Calu3 (cell line): ENCODE measurements at regions not wholly inside any gene's neighbourhood (a gene's known extent, or its start where the extent isn't known, plus 50 kb on each side); places are given as distances from the start of the nearest gene placed in this dataset.

Experiments
- BruUV-seq: library from RNA; stranded (reverse); fragments of 400-500 nt; replicated peaks from 2 replicates; lab custom pipeline; 2021; lab: Mats Ljungman, UMichigan
- CTCF ChIA-PET: fragments of 300-600 bp; sonication (Branson Sonifier 250); formaldehyde crosslinking; loops from one replicate; lab custom pipeline; 2022; ENCODE audit warnings: antibody characterized with exemption; lab: Charles Lee
- DNase-seq: peaks from one replicate; pipeline ENCODE4 v3.0.0; 2022
- H3K27ac Mint-ChIP-seq: one replicate; pipeline ENCODE4 v1.8.0; 2022; ENCODE audit warnings: mixed read lengths; ENCODE audit not compliant: unreplicated experiment
- H3K27me3 Mint-ChIP-seq: one replicate; pipeline ENCODE4 v1.8.0; 2022; ENCODE audit warnings: mixed read lengths; ENCODE audit not compliant: unreplicated experiment
- H3K36me3 Mint-ChIP-seq: one replicate; pipeline ENCODE4 v1.8.0; 2022; ENCODE audit warnings: mild to moderate bottlenecking, moderate library complexity, mixed read lengths; ENCODE audit not compliant: insufficient read depth, unreplicated experiment
- H3K4me1 Mint-ChIP-seq: one replicate; pipeline ENCODE4 v1.8.0; 2022; ENCODE audit warnings: mild to moderate bottlenecking, low read depth, mixed read lengths; ENCODE audit not compliant: unreplicated experiment
- H3K4me3 Mint-ChIP-seq: one replicate; pipeline ENCODE4 v1.8.0; 2022; ENCODE audit warnings: mild to moderate bottlenecking, low read depth, moderate library complexity, mixed read lengths; ENCODE audit not compliant: unreplicated experiment
- H3K9me3 Mint-ChIP-seq: one replicate; pipeline ENCODE4 v1.8.0; 2022; ENCODE audit warnings: low read depth, mixed read lengths; ENCODE audit not compliant: unreplicated experiment
- CTCF ChIP-seq: fragments of 200-600 bp; IDR thresholded peaks from one replicate; pipeline ENCODE4 v1.8.0; 2022; ENCODE audit warnings: antibody characterized with exemption; ENCODE audit not compliant: unreplicated experiment
- intact Hi-C: fragments of 100-400 bp; cut with micrococcal nuclease; formaldehyde crosslinking; loops from one replicate; pipeline ENCODE4 v1.10.0; 2022; ENCODE audit not compliant: unreplicated experiment

DNA sequence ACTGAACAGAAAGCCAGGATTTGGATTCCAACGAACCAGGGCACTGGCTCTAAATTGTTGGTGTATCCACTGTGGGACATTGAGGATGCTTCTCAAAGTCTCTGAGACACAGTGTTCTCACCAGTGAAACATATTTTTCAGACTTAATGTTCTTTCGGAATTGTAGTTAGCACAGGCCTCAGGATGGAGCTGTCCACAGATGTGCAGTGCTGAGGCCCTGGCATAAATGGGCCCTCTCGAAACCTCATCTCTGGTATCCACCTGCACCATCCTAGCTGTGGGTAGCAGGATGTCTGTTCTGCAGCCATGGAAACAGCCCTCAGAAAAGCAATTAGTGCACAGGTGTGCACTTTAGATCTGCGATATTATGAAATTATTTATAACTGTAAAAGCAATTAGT lies 656.8 kb downstream of the TBC1D22A start:
- CTCF ChIA-PET: no interaction called here
- no peaks in the 10 kb centered on the region for H3K36me3 Mint-ChIP-seq
- H3K9me3 Mint-ChIP-seq: peaks cover 13% of the 10 kb centered on the region
- H3K27ac Mint-ChIP-seq: no peak overlapping the region
- no TSS peak for BruUV-seq
- no peaks in the 10 kb centered on the region for H3K4me1 Mint-ChIP-seq
- H3K4me3 Mint-ChIP-seq: no peak overlapping the region
- H3K27me3 Mint-ChIP-seq: peaks cover 8% of the 10 kb centered on the region
- intact Hi-C loops: no loop called here
- DNase-seq: no peak
- TF ChIP-seq CTCF: no peak

- Mint-ChIP-seq H3K9me3 (peaks cover 10% of the 10 kb centered on the region), H3K27me3 (peaks cover 8% of the 10 kb centered on the region), H3K36me3 (no peaks in the 10 kb centered on the region), H3K4me3 (no peak overlapping the region), H3K27ac (no peak overlapping the region), H3K4me1 (no peaks in the 10 kb centered on the region)
- intact Hi-C loops: no loop called here
- CTCF ChIA-PET: no interaction called here
- no TSS peak for BruUV-seq
- no peak for TF ChIP-seq CTCF
- DNase-seq: no peak
Measured at GRCh38 chr22:47417699-47418098, 655.2 kb downstream of the TBC1D22A start.

DNA sequence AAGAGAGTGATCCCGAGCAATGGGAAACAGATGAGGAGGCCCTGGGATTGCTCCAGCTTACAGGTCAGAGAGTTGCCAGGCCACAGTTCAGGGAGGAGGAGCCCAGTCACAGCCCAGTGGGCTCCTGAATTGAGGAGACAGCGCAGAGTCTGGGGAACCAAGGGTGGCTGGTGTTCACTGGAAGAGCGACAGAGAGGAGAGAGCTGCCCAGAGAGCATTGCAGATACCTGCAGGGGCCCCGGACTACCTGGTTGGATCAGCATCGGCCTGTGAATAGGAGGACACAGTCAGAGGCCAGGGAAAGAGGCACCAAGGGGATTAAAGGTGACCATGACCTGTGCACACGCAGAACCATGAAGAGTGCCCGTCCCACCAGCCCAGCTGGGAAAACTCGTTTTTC lies 648.6 kb downstream of the TBC1D22A start:
- Mint-ChIP-seq H3K36me3 (no peaks in the 10 kb centered on the region), H3K27me3 (peaks cover 29% of the 10 kb centered on the region), H3K4me1 (no peaks in the 10 kb centered on the region), H3K9me3 (peaks cover 2% of the 10 kb centered on the region), H3K4me3 (no peak overlapping the region), H3K27ac (no peak overlapping the region)
- DNase-seq: no peak
- intact Hi-C loops: no loop called here
- CTCF ChIA-PET: no interaction called here
- no peak for TF ChIP-seq CTCF
- BruUV-seq: no TSS peak

DNA sequence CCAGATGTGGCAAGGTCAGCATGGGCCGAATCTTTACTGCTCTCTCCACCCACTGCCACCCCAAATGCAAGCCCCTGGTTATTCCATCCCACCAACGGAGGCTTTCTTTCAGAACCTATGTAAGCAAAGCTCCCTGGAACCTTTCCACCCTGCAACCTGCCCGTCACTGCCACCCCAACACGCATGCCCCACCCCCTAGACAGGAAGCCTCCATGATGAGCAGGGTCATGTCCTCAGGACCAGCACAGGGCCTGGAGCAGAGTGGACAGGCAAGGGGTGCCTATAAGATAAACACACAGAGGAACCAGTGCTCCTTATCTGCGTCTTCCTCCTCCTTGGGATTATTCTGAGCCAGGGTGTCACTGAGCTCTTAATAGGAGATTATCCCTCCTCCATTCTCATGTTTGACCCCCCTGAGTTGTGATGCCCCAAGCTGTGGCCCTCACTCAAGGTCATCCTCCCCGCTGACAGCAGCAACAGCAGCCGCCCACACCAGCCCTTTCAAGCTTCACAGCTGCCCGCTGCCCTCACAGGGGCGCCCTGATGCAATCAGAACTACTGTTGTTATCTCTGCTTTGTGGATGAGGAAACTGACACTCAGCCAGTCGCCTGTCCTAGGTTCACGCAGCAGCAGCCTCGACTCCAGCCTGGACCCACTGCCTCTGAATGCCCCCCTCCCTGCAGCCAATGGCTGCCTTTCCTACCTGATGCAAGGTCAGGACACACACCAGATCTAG lies 647.3 kb downstream of the TBC1D22A start:
- CTCF ChIA-PET: no interaction called here
- Mint-ChIP-seq H3K9me3 (peaks cover 2% of the 10 kb centered on the region), H3K27ac (no peak overlapping the region), H3K36me3 (no peaks in the 10 kb centered on the region), H3K4me1 (no peaks in the 10 kb centered on the region), H3K27me3 (peaks cover 29% of the 10 kb centered on the region), H3K4me3 (no peak overlapping the region)
- TF ChIP-seq CTCF: no peak
- DNase-seq: no peak
- no TSS peak for BruUV-seq
- intact Hi-C loops: no loop called here
